Heart left ventricle (tissue), 13 donors: ENCODE measurements at regions not wholly inside any gene's neighbourhood (a gene's known extent, or its start where the extent isn't known, plus 50 kb on each side); places are given as distances from the start of the nearest gene placed in this dataset.
"Not testable (repeated sequence)": the region's sequence is repeated elsewhere in the genome, so short reads cannot be mapped to it uniquely, and the experiment has no call there.

Experiments
- POLR2A ChIP-seq, 2 donors: fragments of 450-650 bp; IDR thresholded peaks; one replicate each; pipeline ENCODE4 v1.6.1; 2017; ENCODE audit warnings: antibody characterized with exemption in 2 of 2, mild to moderate bottlenecking in 2 of 2, moderate library complexity in 2 of 2
- TF ChIP-seq, protein P1 (sequence below), 12 donors: fragments of 200-600 bp; sonication (generic) in 4 of 12; IDR thresholded peaks; one replicate each; pipeline versions ENCODE4 v1.5.0 to v1.8.0; 2018 to 2022; ENCODE audit warnings: antibody characterized with exemption in 12 of 12, mild to moderate bottlenecking in 5 of 12
- donor health status: ischemic (EF 13 %, LVEDD 7.1; RV severe dilation, severe dysfunction).
- donor health status: DM: no; HTN: yes; CAD: no.
- donor health status: DM: no; HTN: no; CAD: no.
- donor health status: ischemic (EF 25% LVEDD 6.9; RV normal size, moderate dysfunction).
- donor health status: ischemic (EF 25% LVEDD 5.7; RV mildly dilated, moderate dysfunction).
- donor health status: ischemic (EF 35%, LVEDD 5.7; RV mildly dilated, moderate dysfunction).
- donor health status: nonischemic (EF 11% LVEDD 7.7; RV severe dilation, severe dysfunction).
- donor health status: DM: yes; HTN: yes; CAD: no.
- donor health status: PGD.
- donor health status: ischemic (EF 29% LVEDD 5.4; RV normal size, mild dysfunction).
- donor health status: nonischemic (EF 23%, LVEDD 6.1; RV moderate dilation, normal function).

DNA sequence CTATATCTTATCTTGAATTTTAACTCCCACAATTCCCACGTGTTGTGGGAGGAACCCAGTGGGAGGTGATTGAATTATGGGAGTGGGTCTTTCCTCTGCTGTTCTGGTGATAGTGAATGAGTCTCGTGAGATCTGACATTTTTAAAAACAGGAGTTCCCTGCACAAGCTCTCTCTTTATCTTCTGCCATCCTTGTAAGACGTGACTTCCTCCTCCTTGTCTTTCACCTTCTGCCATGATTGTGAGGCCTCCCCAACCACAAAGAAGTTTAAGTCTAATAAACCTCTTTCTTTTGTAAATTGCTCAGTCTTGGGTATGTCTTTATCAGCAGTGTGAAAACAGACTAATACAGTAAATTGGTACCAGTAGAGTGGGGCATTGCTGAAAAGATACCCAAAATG lies 963.6 kb upstream of the COX7C start:
- TF ChIP-seq POLR2A (IDR thresholded peaks at IDR 0.05), result not testable (repeated sequence)
- TF ChIP-seq, protein P1, sequence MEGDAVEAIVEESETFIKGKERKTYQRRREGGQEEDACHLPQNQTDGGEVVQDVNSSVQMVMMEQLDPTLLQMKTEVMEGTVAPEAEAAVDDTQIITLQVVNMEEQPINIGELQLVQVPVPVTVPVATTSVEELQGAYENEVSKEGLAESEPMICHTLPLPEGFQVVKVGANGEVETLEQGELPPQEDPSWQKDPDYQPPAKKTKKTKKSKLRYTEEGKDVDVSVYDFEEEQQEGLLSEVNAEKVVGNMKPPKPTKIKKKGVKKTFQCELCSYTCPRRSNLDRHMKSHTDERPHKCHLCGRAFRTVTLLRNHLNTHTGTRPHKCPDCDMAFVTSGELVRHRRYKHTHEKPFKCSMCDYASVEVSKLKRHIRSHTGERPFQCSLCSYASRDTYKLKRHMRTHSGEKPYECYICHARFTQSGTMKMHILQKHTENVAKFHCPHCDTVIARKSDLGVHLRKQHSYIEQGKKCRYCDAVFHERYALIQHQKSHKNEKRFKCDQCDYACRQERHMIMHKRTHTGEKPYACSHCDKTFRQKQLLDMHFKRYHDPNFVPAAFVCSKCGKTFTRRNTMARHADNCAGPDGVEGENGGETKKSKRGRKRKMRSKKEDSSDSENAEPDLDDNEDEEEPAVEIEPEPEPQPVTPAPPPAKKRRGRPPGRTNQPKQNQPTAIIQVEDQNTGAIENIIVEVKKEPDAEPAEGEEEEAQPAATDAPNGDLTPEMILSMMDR (IDR thresholded peaks at IDR 0.05), result not testable (repeated sequence)
